OCI-LY3 (cell line): ENCODE measurements at regions not wholly inside any gene's neighbourhood (a gene's known extent, or its start where the extent isn't known, plus 50 kb on each side); places are given as distances from the start of the nearest gene placed in this dataset.

Source experiments
- EZH2phosphoT487 ChIP-seq: fragments of 200-600 bp; shearing (Covaris generic); IDR thresholded peaks from 2 replicates; pipeline ENCODE4 v1.6.1; 2018; ENCODE audit warnings: antibody characterized with exemption, mixed run types, low read depth
- TF ChIP-seq, protein P1 (sequence below): fragments of 200-600, 300-600 bp; sonication (generic); IDR thresholded peaks from 2 replicates; pipeline ENCODE4 v1.5.1; 2014; ENCODE audit warnings: antibody characterized with exemption, low read length, low read depth

DNA sequence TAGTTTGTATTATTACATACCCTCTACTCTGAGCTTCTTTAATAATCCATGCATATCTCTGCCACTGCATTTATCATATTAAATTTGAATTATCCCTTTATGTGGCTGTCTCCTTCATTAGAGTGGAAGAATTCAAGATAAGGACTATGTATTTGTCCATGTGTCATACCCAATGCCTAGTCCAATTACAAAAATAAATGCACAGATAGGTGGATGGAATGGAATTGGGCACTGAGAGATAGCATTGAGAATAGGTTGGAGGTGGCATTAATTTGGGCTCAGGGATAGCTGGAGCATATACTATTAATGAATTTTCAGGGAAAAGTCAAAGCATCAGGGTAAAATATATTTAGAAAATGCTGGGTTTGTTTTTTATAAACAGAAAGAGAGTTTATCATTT lies 893.2 kb downstream of the EPHA4 start:
- TF ChIP-seq, protein P1, sequence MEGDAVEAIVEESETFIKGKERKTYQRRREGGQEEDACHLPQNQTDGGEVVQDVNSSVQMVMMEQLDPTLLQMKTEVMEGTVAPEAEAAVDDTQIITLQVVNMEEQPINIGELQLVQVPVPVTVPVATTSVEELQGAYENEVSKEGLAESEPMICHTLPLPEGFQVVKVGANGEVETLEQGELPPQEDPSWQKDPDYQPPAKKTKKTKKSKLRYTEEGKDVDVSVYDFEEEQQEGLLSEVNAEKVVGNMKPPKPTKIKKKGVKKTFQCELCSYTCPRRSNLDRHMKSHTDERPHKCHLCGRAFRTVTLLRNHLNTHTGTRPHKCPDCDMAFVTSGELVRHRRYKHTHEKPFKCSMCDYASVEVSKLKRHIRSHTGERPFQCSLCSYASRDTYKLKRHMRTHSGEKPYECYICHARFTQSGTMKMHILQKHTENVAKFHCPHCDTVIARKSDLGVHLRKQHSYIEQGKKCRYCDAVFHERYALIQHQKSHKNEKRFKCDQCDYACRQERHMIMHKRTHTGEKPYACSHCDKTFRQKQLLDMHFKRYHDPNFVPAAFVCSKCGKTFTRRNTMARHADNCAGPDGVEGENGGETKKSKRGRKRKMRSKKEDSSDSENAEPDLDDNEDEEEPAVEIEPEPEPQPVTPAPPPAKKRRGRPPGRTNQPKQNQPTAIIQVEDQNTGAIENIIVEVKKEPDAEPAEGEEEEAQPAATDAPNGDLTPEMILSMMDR, result no peak
- TF ChIP-seq EZH2phosphoT487, result no peak
